ENCODE measurements at regions not wholly inside any gene's neighbourhood (a gene's known extent, or its start where the extent isn't known, plus 50 kb on each side); places are given as distances from the start of the nearest gene placed in this dataset.

DNA sequence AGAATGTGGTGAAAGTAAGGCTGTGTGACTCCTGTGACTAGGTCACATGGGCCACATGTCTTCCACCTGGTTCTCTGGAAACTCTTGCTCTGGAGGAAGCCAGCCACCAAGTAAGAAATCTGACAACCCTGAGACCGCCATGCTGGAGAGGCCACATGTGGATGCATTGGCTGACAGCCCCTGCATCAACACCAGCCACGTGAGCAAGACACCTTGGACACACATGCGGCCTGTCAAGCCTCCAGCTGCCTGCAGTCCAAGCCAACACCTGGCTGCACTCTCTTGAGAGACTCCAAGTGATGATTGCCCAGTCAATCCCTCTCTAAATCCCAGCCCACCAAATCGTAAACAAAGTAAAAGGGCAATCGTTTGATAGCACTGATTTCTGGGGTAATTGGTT is 112.6 kb downstream of the FOXL1 start:
- H3K4me3 ChIP-seq (ENCODE audit: low read length) = no peak overlapping the region
- TF ChIP-seq, protein P1, sequence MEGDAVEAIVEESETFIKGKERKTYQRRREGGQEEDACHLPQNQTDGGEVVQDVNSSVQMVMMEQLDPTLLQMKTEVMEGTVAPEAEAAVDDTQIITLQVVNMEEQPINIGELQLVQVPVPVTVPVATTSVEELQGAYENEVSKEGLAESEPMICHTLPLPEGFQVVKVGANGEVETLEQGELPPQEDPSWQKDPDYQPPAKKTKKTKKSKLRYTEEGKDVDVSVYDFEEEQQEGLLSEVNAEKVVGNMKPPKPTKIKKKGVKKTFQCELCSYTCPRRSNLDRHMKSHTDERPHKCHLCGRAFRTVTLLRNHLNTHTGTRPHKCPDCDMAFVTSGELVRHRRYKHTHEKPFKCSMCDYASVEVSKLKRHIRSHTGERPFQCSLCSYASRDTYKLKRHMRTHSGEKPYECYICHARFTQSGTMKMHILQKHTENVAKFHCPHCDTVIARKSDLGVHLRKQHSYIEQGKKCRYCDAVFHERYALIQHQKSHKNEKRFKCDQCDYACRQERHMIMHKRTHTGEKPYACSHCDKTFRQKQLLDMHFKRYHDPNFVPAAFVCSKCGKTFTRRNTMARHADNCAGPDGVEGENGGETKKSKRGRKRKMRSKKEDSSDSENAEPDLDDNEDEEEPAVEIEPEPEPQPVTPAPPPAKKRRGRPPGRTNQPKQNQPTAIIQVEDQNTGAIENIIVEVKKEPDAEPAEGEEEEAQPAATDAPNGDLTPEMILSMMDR (IDR thresholded peaks at IDR 0.05; ENCODE audit: low read depth, low read length) = no peak
- no peak for TF ChIP-seq EZH2phosphoT487 (IDR thresholded peaks at IDR 0.05; ENCODE audit: low read depth)
- H3K79me2 ChIP-seq (ENCODE audit: low read length) = no peaks in the 10 kb centered on the region
- H3K27ac ChIP-seq (ENCODE audit: low read length) = no peak overlapping the region
- H3K27me3 ChIP-seq (ENCODE audit: low read depth, low read length) = no peaks in the 10 kb centered on the region
- H3K4me1 ChIP-seq (ENCODE audit: low read length) = no peaks in the 10 kb centered on the region
- H3K36me3 ChIP-seq (replicated peaks; ENCODE audit: low read depth, low read length) = no peaks in the 10 kb centered on the region
- no peaks in the 10 kb centered on the region for H3K9me3 ChIP-seq (ENCODE audit: insufficient read depth, low read length)
- no peak overlapping the region for H2AFZ ChIP-seq (ENCODE audit: low read depth, low read length)
- H3K9ac ChIP-seq (ENCODE audit: low read length) = no peak overlapping the region
- H3K4me2 ChIP-seq (ENCODE audit: low read length) = no peak overlapping the region
- H4K20me1 ChIP-seq (ENCODE audit: insufficient read depth, low read length) = no peaks in the 10 kb centered on the region

DNA sequence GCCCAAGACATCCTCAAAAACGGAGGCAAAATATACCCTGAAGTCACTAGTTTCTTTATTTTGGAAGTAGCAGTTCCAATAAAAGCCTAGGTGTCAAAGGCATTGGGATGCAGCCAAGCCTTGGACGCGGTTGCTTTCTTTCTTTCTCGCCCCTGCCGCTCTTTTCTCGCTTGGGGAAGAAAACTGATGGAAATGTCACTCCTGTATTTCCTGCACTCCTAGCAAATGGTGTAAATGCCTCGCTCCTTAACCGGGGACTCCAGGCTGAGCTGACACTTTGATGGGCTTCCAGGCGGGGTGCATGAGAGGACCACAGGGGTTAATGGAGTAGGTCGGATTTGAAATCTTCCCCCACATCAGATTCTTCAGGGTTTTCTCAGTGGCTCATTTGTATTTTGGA is 114.1 kb downstream of the FOXL1 start:
- H3K4me2 ChIP-seq (ENCODE audit: low read length) = no peak overlapping the region
- no peaks in the 10 kb centered on the region for H3K9me3 ChIP-seq (ENCODE audit: insufficient read depth, low read length)
- no peak overlapping the region for H3K9ac ChIP-seq (ENCODE audit: low read length)
- no peaks in the 10 kb centered on the region for H4K20me1 ChIP-seq (ENCODE audit: insufficient read depth, low read length)
- H3K36me3 ChIP-seq (replicated peaks; ENCODE audit: low read depth, low read length) = no peaks in the 10 kb centered on the region
- TF ChIP-seq, protein P1 (IDR thresholded peaks at IDR 0.05; ENCODE audit: low read depth, low read length) = no peak
- TF ChIP-seq EZH2phosphoT487 (IDR thresholded peaks at IDR 0.05; ENCODE audit: low read depth) = no peak
- H3K27ac ChIP-seq (ENCODE audit: low read length) = no peak overlapping the region
- no peak overlapping the region for H2AFZ ChIP-seq (ENCODE audit: low read depth, low read length)
- H3K4me1 ChIP-seq (ENCODE audit: low read length) = no peaks in the 10 kb centered on the region
- no peaks in the 10 kb centered on the region for H3K79me2 ChIP-seq (ENCODE audit: low read length)
- H3K4me3 ChIP-seq (ENCODE audit: low read length) = no peak overlapping the region
- no peaks in the 10 kb centered on the region for H3K27me3 ChIP-seq (ENCODE audit: low read depth, low read length)

DNA sequence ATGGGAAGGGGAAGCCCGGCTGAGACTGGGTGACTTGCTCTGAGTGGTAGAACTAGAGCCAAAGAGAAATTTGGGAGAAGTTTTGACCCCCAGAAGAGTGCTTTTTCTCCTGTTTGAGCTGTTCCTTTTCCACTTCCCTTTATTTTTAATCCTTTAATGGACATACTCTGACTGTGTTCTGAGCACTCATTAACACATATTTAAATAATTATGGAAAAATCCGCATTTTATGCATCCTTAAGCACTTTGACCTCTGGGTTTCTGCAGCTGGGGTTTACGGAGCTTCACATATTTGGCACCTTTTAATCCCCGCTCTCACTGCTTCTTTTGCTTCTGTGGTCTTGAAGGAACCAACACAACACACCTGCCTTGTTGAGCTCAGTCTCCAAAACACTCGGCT is 114.7 kb downstream of the FOXL1 start:
- Histone ChIP-seq H3K36me3 (replicated peaks; ENCODE audit: low read depth, low read length) (no peaks in the 10 kb centered on the region), H3K9me3 (ENCODE audit: insufficient read depth, low read length) (no peaks in the 10 kb centered on the region), H3K4me2 (ENCODE audit: low read length) (no peak overlapping the region), H3K9ac (ENCODE audit: low read length) (no peak overlapping the region), H3K27me3 (ENCODE audit: low read depth, low read length) (no peaks in the 10 kb centered on the region), H4K20me1 (ENCODE audit: insufficient read depth, low read length) (no peaks in the 10 kb centered on the region), H2AFZ (ENCODE audit: low read depth, low read length) (no peak overlapping the region), H3K4me3 (ENCODE audit: low read length) (no peak overlapping the region), H3K4me1 (ENCODE audit: low read length) (no peaks in the 10 kb centered on the region), H3K79me2 (ENCODE audit: low read length) (no peaks in the 10 kb centered on the region), H3K27ac (ENCODE audit: low read length) (no peak overlapping the region)
- TF ChIP-seq, protein P1 (IDR thresholded peaks at IDR 0.05; ENCODE audit: low read depth, low read length) = no peak
- no peak for TF ChIP-seq EZH2phosphoT487 (IDR thresholded peaks at IDR 0.05; ENCODE audit: low read depth)

DNA sequence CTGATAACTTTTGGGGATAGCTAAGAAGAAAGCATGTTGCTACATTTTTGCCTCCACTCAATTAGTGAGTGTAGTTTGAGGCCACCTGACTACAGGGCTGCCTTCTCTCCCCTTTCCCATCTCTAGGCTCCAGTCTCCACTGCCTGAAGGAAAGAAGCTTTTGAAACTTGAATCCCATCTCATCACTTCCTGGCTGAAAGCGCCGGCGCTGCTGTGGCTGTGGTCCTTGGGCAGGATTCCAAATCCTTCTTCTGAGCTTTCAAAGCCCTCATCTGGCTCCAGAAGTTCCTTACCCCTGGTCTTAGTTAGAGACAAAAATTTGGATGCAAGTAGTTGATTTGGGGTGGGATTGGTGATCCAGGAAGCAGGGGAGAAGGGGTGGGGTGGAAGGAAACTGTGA is 119.4 kb downstream of the FOXL1 start:
- Histone ChIP-seq H3K79me2 (ENCODE audit: low read length) (no peaks in the 10 kb centered on the region), H4K20me1 (ENCODE audit: insufficient read depth, low read length) (no peaks in the 10 kb centered on the region), H3K27me3 (ENCODE audit: low read depth, low read length) (no peaks in the 10 kb centered on the region), H2AFZ (ENCODE audit: low read depth, low read length) (no peak overlapping the region), H3K9ac (ENCODE audit: low read length) (no peak overlapping the region), H3K4me1 (ENCODE audit: low read length) (no peaks in the 10 kb centered on the region), H3K36me3 (replicated peaks; ENCODE audit: low read depth, low read length) (no peaks in the 10 kb centered on the region), H3K27ac (ENCODE audit: low read length) (no peak overlapping the region), H3K4me3 (ENCODE audit: low read length) (no peak overlapping the region), H3K4me2 (ENCODE audit: low read length) (no peak overlapping the region), H3K9me3 (ENCODE audit: insufficient read depth, low read length) (no peaks in the 10 kb centered on the region)
- TF ChIP-seq, protein P1 (IDR thresholded peaks at IDR 0.05; ENCODE audit: low read depth, low read length) = no peak
